ENCODE measurements at regions not wholly inside any gene's neighbourhood (a gene's known extent, or its start where the extent isn't known, plus 50 kb on each side); places are given as distances from the start of the nearest gene placed in this dataset.
"Not testable (repeated sequence)": the region's sequence is repeated elsewhere in the genome, so short reads cannot be mapped to it uniquely, and the experiment has no call there.

DNA sequence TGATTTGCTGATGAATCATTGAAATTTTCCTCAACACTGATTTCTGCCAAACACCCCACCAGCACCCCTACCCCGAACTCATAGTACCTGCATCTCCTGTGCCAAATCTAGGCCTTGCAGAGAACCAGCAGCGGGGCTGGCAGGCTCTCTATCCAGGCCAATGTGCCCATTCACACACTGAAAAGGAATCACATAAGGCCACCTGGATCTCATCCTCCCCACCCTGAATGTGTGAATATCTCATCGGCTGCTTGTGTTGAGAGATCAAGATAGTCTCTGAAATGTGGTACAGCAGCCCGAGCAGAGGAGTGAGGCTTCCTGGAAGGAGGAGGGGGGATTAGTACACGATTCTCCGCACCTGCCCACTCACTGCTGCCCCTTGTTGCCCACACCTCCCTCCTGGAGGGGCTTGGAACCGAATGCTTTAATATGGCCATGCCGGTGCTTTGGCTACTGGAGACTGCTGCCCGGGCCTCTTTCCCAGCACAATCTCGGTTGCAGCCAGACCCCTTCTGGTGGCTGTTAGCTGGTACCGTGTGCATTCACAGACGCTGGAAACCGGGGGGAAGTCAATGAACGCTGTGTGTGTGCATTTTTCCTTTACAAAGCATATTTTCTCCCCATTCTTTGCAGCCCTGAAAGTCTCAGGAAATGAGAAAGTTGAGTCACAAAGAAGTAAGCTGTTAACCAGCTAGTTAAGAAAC lies 619.5 kb downstream of the MATN1 start:
- no peak overlapping the region for H3K4me3 ChIP-seq
- no peaks in the 10 kb centered on the region for H3K9me3 ChIP-seq (replicated peaks)
- H3K27ac ChIP-seq: no peak overlapping the region
- DNase-seq: no peak
- no peaks in the 10 kb centered on the region; the same call in none of the 2 replicates for H3K27me3 ChIP-seq
- no peaks in the 10 kb centered on the region for H3K36me3 ChIP-seq
- no peaks in the 10 kb centered on the region for H3K4me1 ChIP-seq

DNA sequence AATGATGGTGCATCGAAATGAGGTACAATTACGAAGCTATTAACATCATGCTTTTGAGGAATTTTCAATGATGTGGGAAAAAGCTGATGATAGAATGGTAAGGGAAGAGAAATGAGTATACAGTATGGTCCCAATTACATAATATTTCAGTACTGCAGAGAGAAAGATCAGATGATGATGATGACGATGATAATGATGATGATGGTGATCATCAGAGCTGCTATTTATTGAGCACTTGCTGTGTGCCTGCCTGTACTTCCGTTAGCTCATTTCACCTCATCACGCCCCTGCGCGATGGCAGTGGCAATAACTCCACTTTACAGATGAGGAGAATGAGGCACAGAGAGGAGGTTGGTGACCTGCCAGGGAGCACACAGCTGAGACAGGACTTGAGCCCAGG lies 620.8 kb downstream of the MATN1 start:
- H3K9me3 ChIP-seq (replicated peaks): no peaks in the 10 kb centered on the region
- no peak for DNase-seq
- H3K4me1 ChIP-seq: no peaks in the 10 kb centered on the region
- H3K27me3 ChIP-seq: no peaks in the 10 kb centered on the region; the same call in none of the 2 replicates
- no peak overlapping the region for H3K4me3 ChIP-seq
- no peaks in the 10 kb centered on the region for H3K36me3 ChIP-seq
- no peak overlapping the region for H3K27ac ChIP-seq

DNA sequence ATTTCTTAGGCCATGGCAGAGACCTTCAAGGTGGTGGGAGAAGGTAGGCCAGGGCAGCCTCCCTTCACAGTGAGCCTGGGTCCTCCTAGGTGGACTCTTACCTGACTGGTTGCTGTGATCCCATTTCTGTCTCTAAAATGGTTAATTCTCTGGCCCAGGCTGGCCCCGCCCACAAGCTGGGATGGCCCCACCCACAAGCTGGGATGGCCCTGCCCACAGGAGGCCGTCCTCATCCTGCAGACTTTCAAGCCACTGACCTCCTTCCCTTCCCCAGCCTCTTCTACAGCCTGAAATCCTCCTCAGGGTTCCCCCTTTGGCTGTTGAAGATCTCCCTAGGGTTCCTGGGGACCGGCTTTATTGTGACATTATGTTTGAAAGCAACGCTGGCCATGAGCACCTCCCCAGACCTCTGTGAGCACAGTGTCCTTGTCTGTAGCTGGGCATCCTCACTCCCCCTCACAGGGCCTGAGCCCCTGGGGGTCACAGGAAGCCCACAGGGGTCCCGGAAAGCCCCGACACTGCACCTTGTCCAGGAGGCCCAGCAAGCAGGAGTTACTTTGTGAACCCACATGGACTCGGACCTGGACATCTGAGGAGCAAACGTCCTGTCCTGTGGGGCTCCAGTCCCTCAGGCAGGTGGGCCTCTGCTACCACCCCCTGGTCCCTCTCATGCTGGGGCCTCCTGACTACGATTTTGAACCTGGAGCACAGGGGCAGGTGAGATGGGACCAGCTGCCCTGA lies 621.7 kb downstream of the MATN1 start:
- Histone ChIP-seq H3K4me1 (no peaks in the 10 kb centered on the region), H3K9me3 (replicated peaks) (no peaks in the 10 kb centered on the region), H3K27me3 (no peaks in the 10 kb centered on the region; the same call in 1 of the 2 replicates), H3K27ac (no peak overlapping the region), H3K4me3 (no peak overlapping the region), H3K36me3 (no peaks in the 10 kb centered on the region)
- DNase-seq: no peak

DNA sequence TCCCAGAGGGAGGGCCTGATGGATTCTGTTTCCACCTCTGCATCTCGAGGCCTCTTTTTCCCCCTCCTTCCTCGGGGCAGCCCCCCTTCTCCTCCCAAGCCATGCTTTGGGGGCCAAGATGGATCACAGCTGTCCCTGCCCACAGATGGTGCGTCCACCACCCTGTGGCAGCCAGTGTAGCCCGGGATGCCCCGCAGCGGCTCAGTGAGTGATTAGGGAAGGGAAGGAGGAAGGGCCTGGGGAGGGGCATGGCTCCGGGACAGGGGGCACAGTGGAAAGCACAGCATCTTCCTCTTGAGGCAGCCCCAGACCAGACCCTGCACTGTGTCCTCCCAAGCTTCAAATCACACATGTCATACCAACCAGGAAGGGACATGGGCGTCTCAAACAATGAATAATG lies 622.4 kb downstream of the MATN1 start:
- no peaks in the 10 kb centered on the region for H3K4me1 ChIP-seq
- no peak overlapping the region for H3K27ac ChIP-seq
- DNase-seq: no peak
- no peak overlapping the region for H3K4me3 ChIP-seq
- no peaks in the 10 kb centered on the region for H3K36me3 ChIP-seq
- H3K9me3 ChIP-seq (replicated peaks): no peaks in the 10 kb centered on the region
- no peaks in the 10 kb centered on the region; the same call in 1 of the 2 replicates for H3K27me3 ChIP-seq

DNA sequence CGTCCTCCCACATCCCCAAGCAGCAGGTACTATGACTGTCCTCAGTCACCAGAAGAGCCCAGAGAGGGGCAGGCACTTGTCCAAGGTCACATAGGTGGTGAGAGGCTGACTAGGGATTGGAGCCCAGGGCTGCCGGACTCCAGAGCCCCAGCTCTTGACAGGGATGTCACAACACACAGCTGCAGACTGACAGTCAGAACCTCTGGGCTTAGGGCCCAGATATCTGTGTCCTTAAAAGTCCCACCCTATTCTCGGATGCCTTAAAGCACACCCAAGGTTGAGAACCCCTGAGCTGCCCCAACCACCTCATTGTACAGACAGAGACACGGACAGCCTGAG lies 622.9 kb downstream of the MATN1 start:
- H3K36me3 ChIP-seq: no peaks in the 10 kb centered on the region
- no peaks in the 10 kb centered on the region; the same call in 1 of the 2 replicates for H3K27me3 ChIP-seq
- H3K27ac ChIP-seq: no peak overlapping the region
- DNase-seq: no peak
- no peaks in the 10 kb centered on the region for H3K9me3 ChIP-seq (replicated peaks)
- no peaks in the 10 kb centered on the region for H3K4me1 ChIP-seq
- no peak overlapping the region for H3K4me3 ChIP-seq

DNA sequence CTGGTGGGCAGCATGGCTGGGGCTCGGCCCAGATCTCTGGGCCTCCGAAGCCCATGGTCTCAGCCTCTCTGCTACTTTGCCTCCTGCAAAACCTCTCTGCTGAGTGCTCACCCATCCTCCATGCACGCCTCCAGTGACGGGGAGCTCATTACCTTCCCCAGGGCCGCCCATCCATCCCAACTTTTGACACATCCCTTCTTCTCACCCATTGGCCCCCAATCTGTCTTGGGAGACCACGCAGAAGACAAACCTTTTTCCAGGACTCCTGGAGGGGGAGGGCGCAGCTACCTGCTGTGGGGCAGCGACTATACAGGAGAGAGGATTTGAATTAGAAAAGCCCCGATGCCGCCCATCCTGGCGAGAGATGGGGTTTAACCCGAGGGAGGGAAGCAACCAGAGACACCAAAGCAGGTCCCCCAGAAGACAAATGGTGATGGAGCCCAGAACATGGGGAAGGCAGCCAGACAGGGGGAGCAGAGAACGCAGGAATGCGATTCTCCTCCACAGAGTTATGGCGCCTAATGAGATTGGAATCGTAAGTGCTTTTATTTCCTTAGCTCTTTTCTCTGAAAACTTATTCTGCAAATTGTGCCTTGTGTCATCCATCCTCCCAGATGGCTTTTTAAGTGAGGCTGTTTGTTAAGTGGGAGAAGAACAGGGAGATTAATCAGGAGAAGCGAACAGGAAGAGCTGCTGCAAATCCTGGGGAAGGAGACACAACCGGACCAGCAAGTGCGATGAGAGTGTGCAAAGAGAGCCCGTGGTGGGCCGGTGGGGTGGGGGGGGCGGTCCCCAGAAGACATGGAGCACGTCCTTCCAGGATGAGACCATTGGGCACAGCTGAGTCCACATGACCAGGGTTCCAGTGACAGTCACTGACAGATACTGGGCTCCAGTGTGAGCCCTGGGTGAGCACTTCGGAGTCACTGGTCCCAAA lies 623.5 kb downstream of the MATN1 start:
- Histone ChIP-seq H3K4me1 (no peaks in the 10 kb centered on the region), H3K9me3 (replicated peaks) (no peaks in the 10 kb centered on the region), H3K27ac (no peak overlapping the region), H3K27me3 (no peaks in the 10 kb centered on the region; the same call in 1 of the 2 replicates), H3K4me3 (no peak overlapping the region), H3K36me3 (no peaks in the 10 kb centered on the region)
- no peak for DNase-seq

DNA sequence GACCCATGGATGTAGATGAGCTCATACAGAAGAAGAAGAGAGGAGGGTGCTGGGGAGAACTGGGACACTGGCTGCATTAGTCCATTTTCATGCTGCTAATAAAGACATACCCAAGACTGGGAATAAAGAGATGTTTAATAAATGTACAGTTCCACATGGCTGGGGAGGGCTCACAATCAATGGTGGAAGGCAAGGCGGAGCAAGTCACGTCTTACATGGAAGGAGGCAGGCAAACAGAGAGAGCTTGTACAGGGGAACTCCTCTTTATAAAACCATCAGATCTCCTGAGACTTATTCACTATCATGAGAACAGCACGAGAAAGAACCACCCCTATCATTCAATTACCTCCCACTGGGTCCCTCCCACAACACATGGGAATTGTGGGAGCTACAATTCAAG lies 625.5 kb downstream of the MATN1 start:
- not testable (repeated sequence) for H3K27ac ChIP-seq; H3K36me3 ChIP-seq; H3K4me3 ChIP-seq; H3K4me1 ChIP-seq; H3K9me3 ChIP-seq (replicated peaks); DNase-seq; H3K27me3 ChIP-seq

DNA sequence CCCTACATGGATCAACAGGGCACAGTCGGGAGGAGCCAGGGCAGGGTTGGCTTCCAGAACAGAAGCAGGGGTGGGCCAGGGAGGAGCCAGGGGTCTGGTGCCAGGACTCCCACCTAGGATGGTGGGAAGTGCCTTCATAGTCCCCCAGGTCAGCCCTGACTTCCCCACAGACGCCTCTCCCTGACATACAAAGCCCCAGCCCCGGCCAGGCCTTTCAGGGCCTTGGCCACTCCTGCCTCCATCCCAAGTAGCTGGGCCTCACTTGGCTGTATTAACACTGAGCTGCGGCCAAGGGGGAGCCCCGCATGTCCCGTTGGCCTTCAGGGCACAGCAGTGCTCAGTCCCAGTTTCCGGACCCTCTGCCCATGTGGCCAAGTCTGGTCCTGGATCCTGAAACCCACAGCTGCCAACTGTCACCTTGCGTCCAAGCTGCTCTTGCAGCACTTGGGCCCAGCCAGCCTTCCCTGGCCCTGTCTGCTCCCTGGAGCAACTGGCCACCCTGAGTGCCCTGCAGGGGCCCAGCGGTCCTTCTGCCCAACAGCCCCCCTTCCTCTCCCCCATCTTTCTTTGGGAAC lies 627.8 kb downstream of the MATN1 start:
- DNase-seq: no peak
- H3K4me1 ChIP-seq: no peaks in the 10 kb centered on the region
- no peaks in the 10 kb centered on the region for H3K36me3 ChIP-seq
- no peak overlapping the region for H3K4me3 ChIP-seq
- H3K27ac ChIP-seq: no peak overlapping the region
- 0 out of 2 replicates have a peak, but pooled peaks cover 3% of the 10 kb centered on the region for H3K9me3 ChIP-seq (replicated peaks)
- H3K27me3 ChIP-seq: no peaks in the 10 kb centered on the region

DNA sequence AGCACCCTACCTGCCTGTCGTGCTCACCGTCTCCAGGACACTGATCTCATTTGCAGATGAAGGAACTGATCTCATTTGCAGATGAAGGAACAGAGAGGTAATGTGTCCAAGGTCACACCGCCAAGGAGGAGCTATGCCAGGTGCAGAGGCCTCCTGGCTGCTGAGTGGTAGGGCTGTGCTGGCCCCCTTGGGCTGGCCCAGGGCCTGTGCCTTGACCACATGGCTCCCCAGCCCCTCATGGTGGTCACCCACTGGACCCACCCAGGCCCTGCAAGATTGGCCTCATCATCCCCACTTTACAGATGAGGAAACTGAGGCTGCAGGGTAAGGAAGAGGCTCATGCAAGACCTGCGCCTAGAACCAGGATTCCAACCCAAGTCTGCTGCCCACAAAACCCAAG lies 628.3 kb downstream of the MATN1 start:
- Histone ChIP-seq H3K4me3 (no peak overlapping the region), H3K36me3 (no peaks in the 10 kb centered on the region), H3K27ac (no peak overlapping the region), H3K4me1 (no peaks in the 10 kb centered on the region), H3K27me3 (no peaks in the 10 kb centered on the region), H3K9me3 (replicated peaks) (0 out of 2 replicates have a peak, but pooled peaks cover 3% of the 10 kb centered on the region)
- no peak for DNase-seq

DNA sequence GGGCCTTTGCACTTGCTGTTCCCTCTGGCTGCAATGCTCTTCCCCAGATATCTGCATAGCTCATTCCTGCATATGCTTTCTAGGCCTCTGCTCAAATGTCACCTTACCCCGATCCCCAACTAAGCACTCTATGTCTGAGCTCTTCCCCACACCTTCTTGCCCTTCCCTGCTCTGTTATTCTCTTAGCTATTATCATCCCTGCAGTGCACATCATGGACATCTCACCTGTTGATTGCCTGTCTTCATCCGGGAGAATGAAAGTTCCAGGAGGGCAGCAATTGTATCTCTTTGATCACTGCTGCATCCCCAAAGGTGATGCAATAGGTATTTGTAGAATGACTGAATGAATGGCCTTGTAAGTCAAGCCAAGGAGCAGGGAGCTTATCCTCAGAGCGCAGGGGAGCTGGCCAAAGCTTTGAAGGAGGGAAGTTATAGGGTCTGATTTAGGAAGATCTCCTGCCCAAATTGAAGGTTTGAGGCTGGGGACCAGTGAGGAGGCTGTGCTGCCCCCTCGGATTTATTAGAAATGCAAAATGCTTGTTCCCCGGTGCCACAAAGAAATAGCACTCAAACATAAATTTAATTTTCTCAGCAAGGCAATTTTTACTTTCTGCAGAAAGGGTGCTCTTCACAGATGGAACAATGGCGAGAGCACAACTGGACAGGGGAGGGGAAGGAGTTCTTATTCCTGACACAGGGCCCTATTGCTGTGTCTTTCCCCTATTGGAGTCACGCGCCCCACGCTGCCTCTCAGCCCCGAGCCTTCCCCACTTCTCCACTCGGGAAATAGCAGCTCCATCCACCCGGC lies 631.1 kb downstream of the MATN1 start:
- no peaks in the 10 kb centered on the region for H3K27me3 ChIP-seq
- DNase-seq: no peak
- H3K36me3 ChIP-seq: no peaks in the 10 kb centered on the region
- H3K4me1 ChIP-seq: no peaks in the 10 kb centered on the region
- no peak overlapping the region for H3K4me3 ChIP-seq
- no peak overlapping the region for H3K27ac ChIP-seq
- 0 out of 2 replicates have a peak, but pooled peaks cover 3% of the 10 kb centered on the region for H3K9me3 ChIP-seq (replicated peaks)

DNA sequence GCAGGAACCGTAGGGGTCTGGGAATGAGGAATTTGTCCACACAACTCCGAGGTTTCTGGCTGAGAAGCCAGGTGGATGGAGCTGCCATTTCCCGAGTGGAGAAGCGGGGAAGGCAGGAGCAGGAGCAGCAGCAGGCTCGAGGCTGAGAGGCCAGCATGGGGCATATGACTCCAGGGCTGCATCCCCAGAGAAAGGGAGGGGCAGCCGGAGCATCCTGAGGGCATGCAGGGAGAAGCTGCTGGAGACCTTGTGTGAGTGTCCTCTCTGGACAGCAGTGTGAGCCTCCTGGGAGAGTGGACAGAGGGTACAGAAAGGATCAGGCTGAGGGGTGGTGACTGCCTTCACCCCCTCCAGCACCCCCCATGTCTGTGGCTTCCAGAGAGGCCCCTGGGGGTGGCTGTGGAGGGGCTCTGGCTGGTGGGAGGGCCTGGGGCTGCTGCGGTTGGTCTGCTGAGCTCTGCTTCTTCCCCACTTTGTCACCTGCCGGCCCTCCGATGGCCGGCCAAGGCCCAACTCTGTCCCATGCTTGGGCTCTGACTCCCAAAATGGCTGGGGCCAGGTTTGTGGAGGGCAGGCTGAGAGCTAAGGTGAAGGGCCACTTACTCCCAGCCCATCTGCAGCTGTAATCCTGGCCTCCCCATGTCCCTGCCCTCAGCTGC lies 633.1 kb downstream of the MATN1 start:
- Histone ChIP-seq H3K4me3 (no peak overlapping the region), H3K36me3 (no peaks in the 10 kb centered on the region), H3K4me1 (no peaks in the 10 kb centered on the region), H3K27ac (no peak overlapping the region), H3K27me3 (no peaks in the 10 kb centered on the region), H3K9me3 (replicated peaks) (0 out of 2 replicates have a peak, but pooled peaks cover 3% of the 10 kb centered on the region)
- DNase-seq: no peak

DNA sequence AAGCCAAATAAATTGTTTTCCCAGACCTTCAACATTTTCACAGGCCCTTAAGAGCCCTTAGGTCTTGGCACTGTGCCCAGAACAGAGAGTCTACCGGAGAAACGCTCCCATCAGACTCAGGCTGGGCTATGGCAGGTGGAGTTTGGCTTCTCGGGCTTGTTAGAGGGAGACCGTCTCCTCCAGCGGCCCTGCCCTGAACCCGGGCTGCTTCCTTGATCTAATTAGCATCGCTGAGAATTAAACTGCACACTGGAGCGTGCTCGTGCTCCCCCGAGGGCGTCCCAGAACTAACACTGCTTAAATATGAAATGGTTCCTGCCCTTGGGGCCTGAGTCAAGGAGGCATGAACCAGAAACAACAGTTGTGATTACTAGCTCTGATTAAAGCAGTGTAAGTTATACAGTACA lies 634.4 kb downstream of the MATN1 start:
- Histone ChIP-seq H3K4me3 (no peak overlapping the region), H3K27me3 (no peaks in the 10 kb centered on the region), H3K9me3 (replicated peaks) (0 out of 2 replicates have a peak, but pooled peaks cover 3% of the 10 kb centered on the region), H3K4me1 (peaks cover 4% of the 10 kb centered on the region), H3K36me3 (no peaks in the 10 kb centered on the region), H3K27ac (no peak overlapping the region)
- peak in 1 of 2 experiments; percentile 56 for DNase-seq

DNA sequence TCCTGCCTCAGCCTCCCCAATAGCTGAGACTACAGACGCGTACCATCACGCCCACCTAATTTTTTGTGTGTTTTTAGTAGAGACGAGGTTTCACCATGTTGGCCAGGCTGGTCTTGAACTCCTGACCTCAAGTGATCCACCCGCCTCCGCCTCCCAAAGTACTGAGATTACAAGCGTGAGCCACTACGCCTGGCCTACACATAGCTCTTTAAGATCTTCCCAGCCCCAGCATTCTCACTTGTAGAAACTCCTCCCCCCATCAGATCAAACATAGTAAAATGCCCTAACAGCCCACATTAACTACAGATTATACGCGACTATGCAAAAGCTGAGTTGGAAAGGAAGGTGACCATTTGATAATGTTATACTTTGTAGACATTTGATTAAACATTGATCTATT lies 634.8 kb downstream of the MATN1 start:
- Histone ChIP-seq H3K4me3 (no peak overlapping the region), H3K27ac (no peak overlapping the region), H3K36me3 (no peaks in the 10 kb centered on the region), H3K27me3 (no peaks in the 10 kb centered on the region), H3K4me1 (peaks cover 7% of the 10 kb centered on the region), H3K9me3 (replicated peaks) (0 out of 2 replicates have a peak, but pooled peaks cover 3% of the 10 kb centered on the region)
- no peak for DNase-seq
